ENCODE measurements at regions not wholly inside any gene's neighbourhood (a gene's known extent, or its start where the extent isn't known, plus 50 kb on each side); places are given as distances from the start of the nearest gene placed in this dataset.
A peak's percentile ranks its signal among the peaks of the same experiment; 100 is the strongest.

- DNase-seq, result peak; percentile 0 to 25
- Histone ChIP-seq H3K23ac (ENCODE audit: low read length) (no peak overlapping the region), H4K8ac (ENCODE audit: low read depth, low read length) (no peak overlapping the region), H3K9ac (ENCODE audit: low read length) (no peak overlapping the region), H2BK5ac (ENCODE audit: low read depth, low read length, poor library complexity) (no peak overlapping the region), H2AFZ (ENCODE audit: insufficient read depth, low read length, poor library complexity) (no peak overlapping the region), H2BK120ac (ENCODE audit: insufficient read depth, low read length, poor library complexity) (no peak overlapping the region), H2BK12ac (ENCODE audit: low read length) (no peak overlapping the region), H3K18ac (ENCODE audit: low read length) (no peak overlapping the region), H3K79me1 (ENCODE audit: low read length) (peaks cover 1% of the 10 kb centered on the region), H2AK5ac (ENCODE audit: low read length) (no peak overlapping the region), H4K12ac (ENCODE audit: low read depth, low read length) (no peak overlapping the region), H3K4me2 (ENCODE audit: low read length) (no peak overlapping the region), H3K4me1 (ENCODE audit: control insufficient read depth in 1 of 2, insufficient read depth in 2 of 2, low read length in 2 of 2) (peaks cover 2 to 4% of the 10 kb centered on the region in 2 experiments), H3K36me3 (ENCODE audit: control insufficient read depth in 1 of 2, insufficient read depth in 2 of 2, low read length in 2 of 2) (no peaks in the 10 kb centered on the region), H3K79me2 (ENCODE audit: control insufficient read depth, insufficient read depth, low read length, poor library complexity) (no peaks in the 10 kb centered on the region), H3K4ac (ENCODE audit: low read depth, low read length) (no peak overlapping the region), H3K27ac (ENCODE audit: low read depth, low read length) (no peak overlapping the region), H3K9me3 (ENCODE audit: insufficient read depth, low read depth, low read length) (peaks cover 2% of the 10 kb centered on the region), H3K27me3 (ENCODE audit: insufficient read depth, low read length) (no peaks in the 10 kb centered on the region), H4K91ac (ENCODE audit: low read depth, low read length) (no peak overlapping the region), H3K14ac (ENCODE audit: low read length) (no peak overlapping the region), H3K4me3 (ENCODE audit: low read depth, low read length) (no peak overlapping the region)
- no CpG with 5 or more reads among the region's 2 CpGs for WGBS (ENCODE audit: extremely low coverage, insufficient coverage, insufficient read length)
These were observed 2393.0 kb upstream of the C9orf72 start for GRCh38 chr9:29966247-29966646.

GRCh38 chr9:29968831-29969230 is 2395.6 kb upstream of the C9orf72 start:
- no peaks in the 10 kb centered on the region for H3K79me2 ChIP-seq (ENCODE audit: control insufficient read depth, insufficient read depth, low read length, poor library complexity)
- no peak for DNase-seq
- no peak overlapping the region for H3K27ac ChIP-seq (ENCODE audit: low read depth, low read length)
- no peaks in the 10 kb centered on the region for H3K27me3 ChIP-seq (ENCODE audit: insufficient read depth, low read length)
- no peak overlapping the region for H3K18ac ChIP-seq (ENCODE audit: low read length)
- no peak overlapping the region for H3K23ac ChIP-seq (ENCODE audit: low read length)
- H2AK5ac ChIP-seq (ENCODE audit: low read length), result no peak overlapping the region
- H3K4me2 ChIP-seq (ENCODE audit: low read length), result no peak overlapping the region
- no peak overlapping the region for H2BK120ac ChIP-seq (ENCODE audit: insufficient read depth, low read length, poor library complexity)
- no peak overlapping the region for H3K14ac ChIP-seq (ENCODE audit: low read length)
- H4K12ac ChIP-seq (ENCODE audit: low read depth, low read length), result no peak overlapping the region
- H3K79me1 ChIP-seq (ENCODE audit: low read length), result peaks cover 1% of the 10 kb centered on the region
- WGBS (ENCODE audit: extremely low coverage, insufficient coverage, insufficient read length), result no CpG with 5 or more reads among the region's 3 CpGs
- peaks cover 2 to 4% of the 10 kb centered on the region in 2 experiments for H3K4me1 ChIP-seq (ENCODE audit: control insufficient read depth in 1 of 2, insufficient read depth in 2 of 2, low read length in 2 of 2)
- H3K4me3 ChIP-seq (ENCODE audit: low read depth, low read length), result no peak overlapping the region
- H4K8ac ChIP-seq (ENCODE audit: low read depth, low read length), result no peak overlapping the region
- H2BK5ac ChIP-seq (ENCODE audit: low read depth, low read length, poor library complexity), result no peak overlapping the region
- no peak overlapping the region for H2BK12ac ChIP-seq (ENCODE audit: low read length)
- no peak overlapping the region for H4K91ac ChIP-seq (ENCODE audit: low read depth, low read length)
- H3K9ac ChIP-seq (ENCODE audit: low read length), result no peak overlapping the region
- peaks cover 2% of the 10 kb centered on the region for H3K9me3 ChIP-seq (ENCODE audit: insufficient read depth, low read depth, low read length)
- no peak overlapping the region for H2AFZ ChIP-seq (ENCODE audit: insufficient read depth, low read length, poor library complexity)
- H3K36me3 ChIP-seq (ENCODE audit: control insufficient read depth in 1 of 2, insufficient read depth in 2 of 2, low read length in 2 of 2), result no peaks in the 10 kb centered on the region
- H3K4ac ChIP-seq (ENCODE audit: low read depth, low read length), result no peak overlapping the region

GRCh38 chr9:29969408-29969807 is 2396.1 kb upstream of the C9orf72 start:
- H3K79me1 ChIP-seq (ENCODE audit: low read length), result peaks cover 1% of the 10 kb centered on the region
- H3K4me3 ChIP-seq (ENCODE audit: low read depth, low read length), result no peak overlapping the region
- no peak overlapping the region for H4K91ac ChIP-seq (ENCODE audit: low read depth, low read length)
- H3K18ac ChIP-seq (ENCODE audit: low read length), result no peak overlapping the region
- H2BK120ac ChIP-seq (ENCODE audit: insufficient read depth, low read length, poor library complexity), result no peak overlapping the region
- no peak overlapping the region for H3K14ac ChIP-seq (ENCODE audit: low read length)
- no peaks in the 10 kb centered on the region for H3K79me2 ChIP-seq (ENCODE audit: control insufficient read depth, insufficient read depth, low read length, poor library complexity)
- H2BK12ac ChIP-seq (ENCODE audit: low read length), result no peak overlapping the region
- H3K9me3 ChIP-seq (ENCODE audit: insufficient read depth, low read depth, low read length), result peaks cover 2% of the 10 kb centered on the region
- H3K4me2 ChIP-seq (ENCODE audit: low read length), result no peak overlapping the region
- no peak overlapping the region for H3K23ac ChIP-seq (ENCODE audit: low read length)
- no peak overlapping the region for H4K8ac ChIP-seq (ENCODE audit: low read depth, low read length)
- H3K4me1 ChIP-seq (ENCODE audit: control insufficient read depth in 1 of 2, insufficient read depth in 2 of 2, low read length in 2 of 2), result peaks cover 2 to 4% of the 10 kb centered on the region in 2 experiments
- no peak overlapping the region for H3K27ac ChIP-seq (ENCODE audit: low read depth, low read length)
- no peak for DNase-seq
- no peak overlapping the region for H2AFZ ChIP-seq (ENCODE audit: insufficient read depth, low read length, poor library complexity)
- H3K9ac ChIP-seq (ENCODE audit: low read length), result no peak overlapping the region
- H2AK5ac ChIP-seq (ENCODE audit: low read length), result no peak overlapping the region
- no CpG with 5 or more reads among the region's 5 CpGs for WGBS (ENCODE audit: extremely low coverage, insufficient coverage, insufficient read length)
- H2BK5ac ChIP-seq (ENCODE audit: low read depth, low read length, poor library complexity), result no peak overlapping the region
- H3K4ac ChIP-seq (ENCODE audit: low read depth, low read length), result no peak overlapping the region
- no peak overlapping the region for H4K12ac ChIP-seq (ENCODE audit: low read depth, low read length)
- H3K27me3 ChIP-seq (ENCODE audit: insufficient read depth, low read length), result no peaks in the 10 kb centered on the region
- H3K36me3 ChIP-seq (ENCODE audit: control insufficient read depth in 1 of 2, insufficient read depth in 2 of 2, low read length in 2 of 2), result no peaks in the 10 kb centered on the region

- peaks cover 2% of the 10 kb centered on the region for H3K9me3 ChIP-seq (ENCODE audit: insufficient read depth, low read depth, low read length)
- H3K4ac ChIP-seq (ENCODE audit: low read depth, low read length), result no peak overlapping the region
- no peak overlapping the region for H3K27ac ChIP-seq (ENCODE audit: low read depth, low read length)
- no peak overlapping the region for H3K23ac ChIP-seq (ENCODE audit: low read length)
- no peak for DNase-seq
- no peak overlapping the region for H4K12ac ChIP-seq (ENCODE audit: low read depth, low read length)
- WGBS (ENCODE audit: extremely low coverage, insufficient coverage, insufficient read length), result no CpG with 5 or more reads among the region's 15 CpGs
- no peak overlapping the region for H2AK5ac ChIP-seq (ENCODE audit: low read length)
- no peaks in the 10 kb centered on the region for H3K27me3 ChIP-seq (ENCODE audit: insufficient read depth, low read length)
- H3K14ac ChIP-seq (ENCODE audit: low read length), result no peak overlapping the region
- H3K4me1 ChIP-seq (ENCODE audit: control insufficient read depth in 1 of 2, insufficient read depth in 2 of 2, low read length in 2 of 2), result peaks cover 2 to 4% of the 10 kb centered on the region in 2 experiments
- H3K18ac ChIP-seq (ENCODE audit: low read length), result no peak overlapping the region
- no peak overlapping the region for H3K9ac ChIP-seq (ENCODE audit: low read length)
- no peak overlapping the region for H2BK120ac ChIP-seq (ENCODE audit: insufficient read depth, low read length, poor library complexity)
- H3K36me3 ChIP-seq (ENCODE audit: control insufficient read depth in 1 of 2, insufficient read depth in 2 of 2, low read length in 2 of 2), result no peaks in the 10 kb centered on the region
- no peak overlapping the region for H4K91ac ChIP-seq (ENCODE audit: low read depth, low read length)
- H3K79me1 ChIP-seq (ENCODE audit: low read length), result peaks cover 1% of the 10 kb centered on the region
- no peak overlapping the region for H2BK12ac ChIP-seq (ENCODE audit: low read length)
- no peak overlapping the region for H4K8ac ChIP-seq (ENCODE audit: low read depth, low read length)
- H3K4me2 ChIP-seq (ENCODE audit: low read length), result no peak overlapping the region
- no peak overlapping the region for H2BK5ac ChIP-seq (ENCODE audit: low read depth, low read length, poor library complexity)
- H3K4me3 ChIP-seq (ENCODE audit: low read depth, low read length), result no peak overlapping the region
- no peak overlapping the region for H2AFZ ChIP-seq (ENCODE audit: insufficient read depth, low read length, poor library complexity)
- no peaks in the 10 kb centered on the region for H3K79me2 ChIP-seq (ENCODE audit: control insufficient read depth, insufficient read depth, low read length, poor library complexity)
These were observed 2396.8 kb upstream of the C9orf72 start for GRCh38 chr9:29969856-29970647.
